HG03039 (cell line): ENCODE measurements at regions not wholly inside any gene's neighbourhood (a gene's known extent, or its start where the extent isn't known, plus 50 kb on each side); places are given as distances from the start of the nearest gene placed in this dataset.
"Not testable (repeated sequence)": the region's sequence is repeated elsewhere in the genome, so short reads cannot be mapped to it uniquely, and the experiment has no call there.

ENCODE experiments used
- ATAC-seq: cut with Tn5 transposase; IDR thresholded peaks from one replicate; pipeline ENCODE4 v1.9.1; 2021; ENCODE audit warnings: mild to moderate bottlenecking, moderate library complexity; ENCODE audit not compliant: unreplicated experiment

DNA sequence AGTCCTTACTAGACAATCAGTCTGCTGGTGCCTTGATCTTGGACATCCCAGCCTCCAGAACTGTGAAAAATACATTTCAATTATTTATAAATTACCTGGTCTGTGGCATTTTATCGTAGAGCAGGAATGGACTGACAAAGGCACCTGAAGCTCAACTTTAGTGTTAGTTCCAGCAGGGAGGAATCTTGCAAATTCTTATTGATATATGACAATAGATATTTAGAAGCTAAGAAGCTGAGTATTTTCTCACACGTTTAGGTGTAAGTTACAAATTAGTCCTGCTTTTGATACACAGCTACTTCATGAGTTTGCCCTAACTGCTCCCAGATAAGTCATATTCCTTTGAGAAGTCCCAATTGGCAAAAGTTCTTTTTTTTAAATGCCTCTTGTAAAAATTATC is 138.0 kb upstream of the ZNF217 start:
- ATAC-seq, result no peak

DNA sequence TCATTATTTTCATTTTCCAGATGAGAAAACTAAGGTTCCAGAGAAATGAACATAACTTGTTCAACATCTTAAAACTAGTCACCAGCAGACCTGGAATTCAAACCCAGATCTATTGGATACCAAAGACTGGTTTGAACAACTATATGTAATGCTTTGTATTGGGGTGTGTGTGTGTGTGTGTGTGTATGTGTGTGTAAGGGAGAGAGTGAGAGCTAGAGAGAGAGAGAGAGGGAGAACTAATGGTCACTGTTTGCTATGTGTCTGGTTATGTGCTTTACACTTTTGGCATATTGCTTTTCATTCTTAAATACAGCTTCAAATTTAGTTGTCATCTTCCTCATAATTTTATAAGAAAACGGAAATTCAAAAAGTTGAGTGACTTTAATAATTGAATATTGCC is 134.7 kb upstream of the ZNF217 start:
- ATAC-seq, result no peak

DNA sequence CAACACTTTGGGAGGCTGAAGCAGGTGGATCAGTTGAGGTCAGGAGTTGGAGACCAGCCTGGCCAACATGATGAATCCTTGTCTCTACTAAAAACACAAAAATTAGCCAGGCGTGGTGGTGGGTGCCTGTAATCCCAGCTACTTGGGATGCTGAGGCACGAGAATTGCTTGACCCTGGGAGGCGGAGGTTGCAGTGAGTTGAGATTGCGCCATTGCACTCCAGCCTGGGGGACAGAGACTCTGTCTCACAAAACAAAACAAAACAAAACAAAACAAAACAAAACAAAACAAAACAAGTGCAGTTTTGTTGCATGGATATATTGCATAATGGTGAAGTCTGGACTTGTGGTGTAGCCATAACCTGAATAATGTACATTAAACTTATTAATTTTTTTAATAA is 133.6 kb upstream of the ZNF217 start:
- ATAC-seq, result not testable (repeated sequence)

- no peak for ATAC-seq
These were observed 131.9 kb upstream of the ZNF217 start for GRCh38 chr20:53725575-53725970.

DNA sequence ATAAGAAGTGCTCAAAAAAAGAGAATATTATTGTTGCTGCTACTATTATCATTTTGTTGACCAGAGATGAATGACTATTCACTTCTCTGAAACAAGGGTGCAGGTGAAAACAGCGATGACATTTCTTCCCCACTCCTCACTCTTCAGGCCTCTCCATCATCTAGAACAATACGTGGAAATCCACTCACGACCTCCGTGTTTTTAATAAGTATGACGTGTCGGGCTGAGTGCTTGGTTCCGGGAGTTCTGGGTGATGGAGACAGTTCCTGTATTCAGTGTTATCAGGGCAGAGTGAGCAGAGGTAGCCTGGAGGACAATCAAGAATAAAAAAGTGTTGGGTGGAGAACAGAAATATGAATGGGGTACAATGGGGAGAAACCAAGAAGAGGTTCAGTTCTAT is 130.0 kb upstream of the ZNF217 start:
- ATAC-seq, result no peak

- ATAC-seq, result no peak
These were observed 129.4 kb upstream of the ZNF217 start for GRCh38 chr20:53723045-53723444.

DNA sequence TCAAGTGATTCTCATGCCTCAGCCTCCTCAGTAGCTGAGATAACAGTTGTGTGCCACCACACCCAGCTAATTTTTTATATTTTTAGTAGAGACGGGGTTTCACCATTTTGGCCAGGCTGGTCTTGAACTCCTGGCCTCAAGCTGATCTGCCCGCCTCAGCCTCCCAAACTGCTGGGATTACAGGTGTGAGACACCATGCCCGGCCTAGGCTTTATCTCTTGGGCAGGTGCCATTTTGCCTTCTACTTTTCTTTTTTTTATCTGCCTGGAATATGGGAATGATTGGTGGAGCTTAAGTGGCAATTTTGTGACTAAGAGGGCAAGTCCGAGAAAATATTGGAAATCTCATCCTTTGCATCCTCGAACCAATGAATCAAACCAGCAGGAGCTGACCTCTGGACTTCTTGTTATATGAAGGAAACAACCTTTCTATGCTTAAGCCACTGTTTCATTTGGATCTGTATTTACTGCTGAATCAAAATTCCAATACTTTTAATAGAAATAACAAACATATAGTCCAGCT is 128.9 kb upstream of the ZNF217 start:
- ATAC-seq, result no peak

- not testable (repeated sequence) for ATAC-seq
These were observed 127.9 kb upstream of the ZNF217 start for GRCh38 chr20:53721445-53721963.

DNA sequence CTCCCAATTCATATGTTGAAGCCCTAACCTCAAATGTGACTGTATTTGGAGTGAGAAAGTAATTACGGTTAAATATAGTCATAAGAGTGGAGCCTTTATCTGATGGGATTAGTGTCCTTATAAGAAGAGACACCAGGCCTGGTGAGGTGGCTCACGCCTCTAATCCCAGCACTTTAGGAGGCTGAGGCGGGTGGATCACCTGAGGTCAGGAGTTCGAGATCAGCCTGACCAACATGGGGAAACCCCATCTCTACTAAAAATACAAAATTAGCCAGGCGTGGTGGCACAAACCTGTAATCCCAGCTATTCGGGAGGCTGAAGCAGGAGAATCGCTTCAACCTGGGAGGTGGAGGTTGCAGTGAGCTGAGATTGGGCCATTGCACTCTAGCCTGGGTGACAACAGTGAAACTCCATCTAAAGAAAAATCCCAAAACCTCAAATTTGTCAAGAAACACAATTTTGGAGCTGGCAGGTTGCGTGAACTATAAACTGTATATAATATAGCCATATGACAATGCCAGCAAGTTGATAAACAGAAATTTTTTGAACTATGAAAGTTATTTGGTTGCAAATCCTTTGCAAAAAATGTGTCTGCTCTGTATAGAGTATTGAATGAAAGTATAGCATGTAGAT is 125.6 kb upstream of the ZNF217 start:
- not testable (repeated sequence) for ATAC-seq

DNA sequence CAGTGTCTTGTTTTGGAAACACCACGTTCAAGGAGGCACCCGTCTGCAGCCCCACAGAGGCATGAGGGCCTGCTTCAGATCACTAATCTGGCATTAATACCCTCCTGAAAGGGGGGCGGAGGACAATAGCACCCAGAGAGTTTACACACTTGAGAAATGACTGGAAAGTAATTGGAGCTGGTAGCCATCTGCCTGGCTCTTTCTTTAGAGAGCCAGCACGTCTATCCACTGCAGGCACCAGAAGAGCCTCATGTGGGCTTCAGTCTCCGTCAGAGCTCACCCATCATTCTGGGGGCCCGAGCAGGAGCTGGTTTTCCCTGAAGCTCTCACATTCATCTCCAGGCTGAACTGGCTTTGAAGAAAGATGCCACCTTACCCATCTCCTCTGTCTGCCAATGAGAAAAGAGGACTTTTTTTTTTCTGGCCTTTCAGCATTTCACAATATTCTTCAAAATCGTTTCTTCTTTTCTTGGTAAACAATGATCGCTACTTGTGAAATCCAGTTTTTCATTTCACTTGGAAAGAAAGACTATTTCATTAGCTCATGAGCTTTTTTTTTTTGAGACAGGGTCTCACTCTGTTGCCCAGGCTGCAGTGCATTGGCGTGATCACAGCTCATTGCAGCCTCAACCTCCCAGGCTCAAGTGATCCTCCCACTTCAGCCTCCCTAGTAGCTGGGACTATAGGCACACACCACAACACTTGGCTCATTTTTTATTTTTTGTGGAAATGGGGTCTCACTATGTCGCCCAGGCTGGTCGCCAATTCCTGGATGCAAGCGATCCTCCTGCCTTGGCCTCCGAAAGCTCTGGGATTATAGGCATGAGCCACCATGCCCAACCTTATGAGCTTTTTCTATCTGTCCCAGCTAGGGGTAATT is 124.7 kb upstream of the ZNF217 start:
- no peak for ATAC-seq

- ATAC-seq, result no peak
These were observed 122.8 kb upstream of the ZNF217 start for GRCh38 chr20:53716395-53716794.

DNA sequence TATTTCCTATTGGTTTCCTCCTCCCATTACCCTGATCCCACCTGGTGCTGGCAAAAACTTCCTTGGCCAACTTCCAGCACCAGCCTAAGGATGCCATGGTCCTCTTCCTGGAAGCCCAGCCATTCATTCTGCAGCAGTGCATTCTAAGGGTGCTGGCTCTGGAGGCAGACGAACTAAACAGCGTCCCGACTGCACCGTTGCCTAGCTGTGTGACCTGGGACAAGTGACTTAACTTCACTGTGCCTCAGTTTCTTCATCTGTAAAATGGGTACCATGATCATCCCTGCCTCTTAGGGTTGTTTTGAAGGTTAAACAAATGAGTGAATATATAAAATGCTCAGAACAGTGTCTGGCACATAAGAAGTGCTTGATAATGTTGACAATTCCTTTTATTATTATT is 120.9 kb upstream of the ZNF217 start:
- no peak for ATAC-seq

DNA sequence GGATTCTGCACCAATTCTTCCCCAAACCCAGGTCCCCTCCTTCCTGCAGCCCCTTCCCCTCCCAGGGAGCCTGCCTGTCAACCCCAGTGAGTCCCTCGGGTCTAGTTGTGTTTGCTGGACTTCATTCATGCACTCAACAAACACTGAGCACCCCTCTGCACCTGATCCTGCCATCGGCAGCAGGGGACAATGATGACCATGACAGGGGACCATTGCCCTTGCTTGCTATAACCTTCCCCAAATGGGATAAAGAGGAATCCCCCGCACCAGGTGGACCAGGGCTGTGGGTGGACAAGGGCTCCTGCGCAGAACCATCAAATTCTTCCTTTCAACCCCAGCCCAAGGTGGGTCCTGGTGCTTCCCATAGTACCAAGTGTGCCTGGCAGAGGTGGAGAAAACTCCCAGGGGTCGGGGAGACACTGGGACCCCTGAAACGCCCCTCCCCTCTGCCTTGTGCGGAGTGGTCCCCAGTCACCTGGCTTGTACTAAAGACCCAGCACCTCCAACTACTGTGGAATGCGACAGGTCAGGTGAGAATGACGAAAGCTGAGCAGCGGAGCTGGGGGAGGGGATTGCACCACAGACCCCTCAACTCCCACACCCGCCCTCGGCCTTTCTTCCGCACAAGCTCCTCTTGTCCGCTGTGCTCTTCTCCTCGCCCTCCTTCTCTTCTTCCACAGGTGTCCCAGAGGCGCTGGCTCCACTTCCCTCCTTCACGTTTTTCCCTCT is 119.9 kb upstream of the ZNF217 start:
- ATAC-seq, result no peak

- no peak for ATAC-seq
These were observed 118.8 kb upstream of the ZNF217 start for GRCh38 chr20:53712212-53712977.

GRCh38 chr20:53711333-53712211 is 117.9 kb upstream of the ZNF217 start:
- no peak for ATAC-seq

- no peak for ATAC-seq
These were observed 114.7 kb upstream of the ZNF217 start for GRCh38 chr20:53708129-53708968.

GRCh38 chr20:53707371-53708055 is 113.9 kb upstream of the ZNF217 start:
- ATAC-seq, result no peak
